ENCODE measurements at regions not wholly inside any gene's neighbourhood (a gene's known extent, or its start where the extent isn't known, plus 50 kb on each side); places are given as distances from the start of the nearest gene placed in this dataset.

- Mint-ChIP-seq H3K9me3 (peaks cover 2 to 16% (median 8%) of the 10 kb centered on the region in 7 donors), H3K27ac (peak overlapping the region in 1 of 7 donors; percentile 38), H3K27me3 (ENCODE audit: low read depth in 3 of 3) (peaks cover 11 to 16% (median 16%) of the 10 kb centered on the region in 3 donors), H3K4me1 (peaks cover 9% of the 10 kb centered on the region), H3K36me3 (no peaks in the 10 kb centered on the region), H3K4me3 (peak overlapping the region in 1 of 2 donors; percentile 9)
- WGBS (ENCODE audit: insufficient coverage): 30% methylated on average over 4 of the region's 7 CpGs
- no peak for DNase-seq
- H3K9me3 ChIP-seq (replicated peaks in 1 of 2; ENCODE audit: control insufficient read depth in 1 of 2, insufficient read depth in 1 of 2, low read length in 2 of 2): peaks cover 0 to 2% of the 10 kb centered on the region in 2 donors
- no peaks in the 10 kb centered on the region for H3K4me1 ChIP-seq (ENCODE audit: control insufficient read depth in 1 of 2, insufficient read depth in 2 of 2, low read length in 2 of 2)
- no peaks in the 10 kb centered on the region for H3K79me2 ChIP-seq (ENCODE audit: insufficient read depth, low read length)
- no peak overlapping the region for H3K4me3 ChIP-seq (replicated peaks in 1 of 3; ENCODE audit: low read depth in 2 of 3, low read length in 3 of 3)
- no peak overlapping the region for H2AFZ ChIP-seq (ENCODE audit: insufficient read depth, low read depth, low read length, poor library complexity, severe bottlenecking)
- no peaks in the 10 kb centered on the region for H3K36me3 ChIP-seq (replicated peaks in 1 of 2; ENCODE audit: control insufficient read depth in 1 of 2, insufficient read depth in 2 of 2, low read length in 2 of 2)
- no peak for TF ChIP-seq CTCF (IDR thresholded peaks at IDR 0.05)
- no peak overlapping the region for H3K9ac ChIP-seq (ENCODE audit: insufficient read depth, low read length, poor library complexity, severe bottlenecking)
- no peaks in the 10 kb centered on the region for H4K20me1 ChIP-seq (ENCODE audit: insufficient read depth, low read length)
- no peak overlapping the region for H3K27ac ChIP-seq (ENCODE audit: low read depth in 1 of 2, low read length in 2 of 2)
- H3K4me2 ChIP-seq (replicated peaks; ENCODE audit: extremely low read depth, low read length, poor library complexity, severe bottlenecking): no peak overlapping the region
- intact Hi-C loops (cut with micrococcal nuclease): no loop called here
- H3K27me3 ChIP-seq (ENCODE audit: control insufficient read depth in 2 of 2, insufficient read depth in 2 of 2, low read length in 2 of 2): peaks cover 0 to 3% of the 10 kb centered on the region in 2 donors
Measured at GRCh38 chr21:31802331-31802730, 70.4 kb upstream of the SCAF4 start.

DNA sequence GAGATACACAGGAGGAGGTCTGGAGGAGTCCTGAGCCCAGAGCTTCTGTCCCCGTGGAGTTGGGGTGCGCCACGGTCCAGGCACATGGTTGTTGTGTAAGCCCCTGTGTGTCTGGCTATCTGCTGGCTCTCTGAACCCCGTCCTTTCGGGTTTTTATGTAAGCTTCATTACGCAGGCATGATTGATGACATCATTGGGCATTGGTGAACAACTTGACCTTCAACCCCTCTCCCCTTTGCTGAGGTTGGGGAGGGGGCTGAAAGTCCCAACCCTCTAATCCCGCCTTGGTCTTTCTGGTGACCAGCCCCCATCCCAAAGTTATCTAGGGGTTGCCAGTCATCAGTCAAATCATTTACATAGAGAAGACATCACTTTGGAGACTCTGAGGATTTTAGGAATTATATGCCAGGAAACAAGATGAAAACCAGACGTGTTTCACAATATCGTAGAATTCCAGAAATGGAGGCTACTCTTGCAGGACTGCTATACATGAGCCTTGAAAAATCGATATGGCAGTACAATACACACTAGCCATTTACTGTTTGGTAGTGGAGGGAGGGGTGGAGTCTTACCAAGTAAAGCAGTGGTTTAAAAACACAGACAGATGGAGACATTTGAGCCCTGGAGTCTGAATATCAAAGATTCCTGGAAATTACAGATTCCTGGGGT lies 69.8 kb upstream of the SCAF4 start:
- H2AFZ ChIP-seq (ENCODE audit: insufficient read depth, low read depth, low read length, poor library complexity, severe bottlenecking): no peak overlapping the region
- peak overlapping the region in 1 of 2 donors; percentile 43 for H3K4me3 Mint-ChIP-seq
- peaks cover 0 to 2% of the 10 kb centered on the region in 2 donors for H3K9me3 ChIP-seq (replicated peaks in 1 of 2; ENCODE audit: control insufficient read depth in 1 of 2, insufficient read depth in 1 of 2, low read length in 2 of 2)
- DNase-seq: no peak
- H4K20me1 ChIP-seq (ENCODE audit: insufficient read depth, low read length): no peaks in the 10 kb centered on the region
- no peaks in the 10 kb centered on the region for H3K36me3 ChIP-seq (replicated peaks in 1 of 2; ENCODE audit: control insufficient read depth in 1 of 2, insufficient read depth in 2 of 2, low read length in 2 of 2)
- H3K9me3 Mint-ChIP-seq: peaks cover 2 to 15% (median 8%) of the 10 kb centered on the region in 7 donors
- no peaks in the 10 kb centered on the region for H3K4me1 ChIP-seq (ENCODE audit: control insufficient read depth in 1 of 2, insufficient read depth in 2 of 2, low read length in 2 of 2)
- peaks cover 11 to 16% (median 16%) of the 10 kb centered on the region in 3 donors for H3K27me3 Mint-ChIP-seq (ENCODE audit: low read depth in 3 of 3)
- H3K27ac ChIP-seq (ENCODE audit: low read depth in 1 of 2, low read length in 2 of 2): no peak overlapping the region
- H3K36me3 Mint-ChIP-seq: no peaks in the 10 kb centered on the region
- H3K27me3 ChIP-seq (ENCODE audit: control insufficient read depth in 2 of 2, insufficient read depth in 2 of 2, low read length in 2 of 2): peaks cover 0 to 3% of the 10 kb centered on the region in 2 donors
- H3K4me2 ChIP-seq (replicated peaks; ENCODE audit: extremely low read depth, low read length, poor library complexity, severe bottlenecking): no peak overlapping the region
- no peak overlapping the region for H3K9ac ChIP-seq (ENCODE audit: insufficient read depth, low read length, poor library complexity, severe bottlenecking)
- 98% methylated on average over 4 of the region's 10 CpGs for WGBS (ENCODE audit: insufficient coverage)
- H3K4me1 Mint-ChIP-seq: peaks cover 9% of the 10 kb centered on the region
- H3K4me3 ChIP-seq (replicated peaks in 1 of 3; ENCODE audit: low read depth in 2 of 3, low read length in 3 of 3): no peak overlapping the region
- H3K27ac Mint-ChIP-seq: no peak overlapping the region
- intact Hi-C loops (cut with micrococcal nuclease): no loop called here
- H3K79me2 ChIP-seq (ENCODE audit: insufficient read depth, low read length): no peaks in the 10 kb centered on the region
- TF ChIP-seq CTCF (IDR thresholded peaks at IDR 0.05): no peak
